ENCODE measurements at regions not wholly inside any gene's neighbourhood (a gene's known extent, or its start where the extent isn't known, plus 50 kb on each side); places are given as distances from the start of the nearest gene placed in this dataset.

DNA sequence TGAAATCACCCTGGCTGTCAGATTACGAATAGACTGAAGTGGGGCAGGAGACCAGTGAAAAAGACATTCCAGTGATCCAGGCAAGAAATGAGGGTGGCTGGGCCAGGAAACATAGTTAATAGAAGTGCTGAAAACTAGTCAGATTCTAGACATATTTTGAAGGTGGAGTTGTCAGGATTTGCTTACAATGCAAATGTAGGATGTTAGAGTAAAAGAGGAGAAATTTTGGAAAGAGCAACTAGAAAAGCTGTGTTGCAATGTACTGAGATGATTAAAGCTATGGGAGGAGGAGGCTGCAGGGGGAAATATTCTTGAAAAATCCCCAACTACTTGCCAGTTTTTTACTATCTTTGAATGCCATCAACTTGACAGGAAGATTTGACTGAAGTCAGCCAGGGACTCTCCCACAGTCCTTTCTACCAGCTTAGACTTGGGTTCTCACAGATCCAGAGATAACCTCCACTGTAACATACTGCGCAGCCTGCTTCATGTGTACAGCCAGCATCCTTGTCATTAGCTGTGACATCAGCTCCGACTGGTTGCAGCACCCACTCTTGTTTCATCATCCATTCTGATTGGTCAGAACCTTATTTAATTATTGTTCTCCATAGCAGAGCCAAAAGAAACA is 109.7 kb downstream of the TSEN15 start (continued):
- TF ChIP-seq BACH2 (CRISPR knock-in tag; IDR thresholded peaks at IDR 0.05; ENCODE audit: borderline replicate concordance), result no peak
- no peak for TF ChIP-seq ZNF70 (CRISPR knock-in tag; IDR thresholded peaks at IDR 0.05)
- TF ChIP-seq ZC3H10 (CRISPR knock-in tag; IDR thresholded peaks at IDR 0.05), result no peak
- no peak for TF ChIP-seq SNAI2 (CRISPR knock-in tag; IDR thresholded peaks at IDR 0.05)

DNA sequence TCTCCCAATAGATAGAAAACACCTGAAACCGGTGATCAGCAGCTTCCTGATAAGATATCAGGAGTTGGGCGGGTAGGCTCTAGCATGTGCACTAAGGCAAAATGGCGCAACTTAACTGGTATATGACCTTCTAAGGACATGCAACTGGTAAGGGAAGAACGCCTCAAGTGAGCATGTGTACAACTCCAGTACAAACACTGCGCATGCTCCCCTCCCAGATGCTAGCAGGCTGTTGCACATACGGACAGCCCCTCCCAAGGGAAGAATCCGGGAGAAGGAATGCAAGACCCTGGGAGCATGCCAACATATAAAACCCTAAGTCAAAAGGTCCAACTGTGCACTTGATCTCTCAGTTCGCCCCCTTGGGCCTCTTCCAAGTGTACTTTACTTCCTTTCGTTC is 110.8 kb downstream of the TSEN15 start:
- ATAC-seq, result no peak
- TF ChIP-seq CSDC2 (CRISPR knock-in tag; IDR thresholded peaks at IDR 0.05) (no peak), ZNF565 (CRISPR knock-in tag; conservative IDR thresholded peaks at IDR 0.05; ENCODE audit: low read depth) (no peak), TCF4 (CRISPR knock-in tag; IDR thresholded peaks at IDR 0.05; ENCODE audit: borderline replicate concordance) (no peak), ZFP30 (CRISPR knock-in tag; IDR thresholded peaks at IDR 0.05) (no peak), TOX (CRISPR knock-in tag; IDR thresholded peaks at IDR 0.05; ENCODE audit: borderline replicate concordance) (no peak), TSHZ2 (CRISPR knock-in tag; IDR thresholded peaks at IDR 0.05) (no peak), PPARA (CRISPR knock-in tag; IDR thresholded peaks at IDR 0.05; ENCODE audit: borderline replicate concordance) (no peak), RARB (CRISPR knock-in tag; IDR thresholded peaks at IDR 0.05) (no peak), OSR1 (CRISPR knock-in tag; IDR thresholded peaks at IDR 0.05) (no peak), ESRRG (CRISPR knock-in tag; IDR thresholded peaks at IDR 0.05) (no peak), ZFP3 (CRISPR knock-in tag; IDR thresholded peaks at IDR 0.05) (no peak), POU6F1 (CRISPR knock-in tag; IDR thresholded peaks at IDR 0.05; ENCODE audit: borderline replicate concordance, low read depth) (no peak), ZNF8 (CRISPR knock-in tag; IDR thresholded peaks at IDR 0.05) (no peak), PATZ1 (CRISPR knock-in tag; IDR thresholded peaks at IDR 0.05; ENCODE audit: borderline replicate concordance) (no peak), GLIS3 (CRISPR knock-in tag; IDR thresholded peaks at IDR 0.05) (no peak), SNAI2 (CRISPR knock-in tag; IDR thresholded peaks at IDR 0.05) (no peak), ZNF70 (CRISPR knock-in tag; IDR thresholded peaks at IDR 0.05) (no peak), ISL1 (CRISPR knock-in tag; IDR thresholded peaks at IDR 0.05) (no peak)
- TF ChIP-seq, protein P1, sequence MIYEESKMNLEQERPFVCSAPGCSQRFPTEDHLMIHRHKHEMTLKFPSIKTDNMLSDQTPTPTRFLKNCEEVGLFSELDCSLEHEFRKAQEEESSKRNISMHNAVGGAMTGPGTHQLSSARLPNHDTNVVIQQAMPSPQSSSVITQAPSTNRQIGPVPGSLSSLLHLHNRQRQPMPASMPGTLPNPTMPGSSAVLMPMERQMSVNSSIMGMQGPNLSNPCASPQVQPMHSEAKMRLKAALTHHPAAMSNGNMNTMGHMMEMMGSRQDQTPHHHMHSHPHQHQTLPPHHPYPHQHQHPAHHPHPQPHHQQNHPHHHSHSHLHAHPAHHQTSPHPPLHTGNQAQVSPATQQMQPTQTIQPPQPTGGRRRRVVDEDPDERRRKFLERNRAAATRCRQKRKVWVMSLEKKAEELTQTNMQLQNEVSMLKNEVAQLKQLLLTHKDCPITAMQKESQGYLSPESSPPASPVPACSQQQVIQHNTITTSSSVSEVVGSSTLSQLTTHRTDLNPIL (CRISPR knock-in tag; IDR thresholded peaks at IDR 0.05; ENCODE audit: low read depth), result no peak

DNA sequence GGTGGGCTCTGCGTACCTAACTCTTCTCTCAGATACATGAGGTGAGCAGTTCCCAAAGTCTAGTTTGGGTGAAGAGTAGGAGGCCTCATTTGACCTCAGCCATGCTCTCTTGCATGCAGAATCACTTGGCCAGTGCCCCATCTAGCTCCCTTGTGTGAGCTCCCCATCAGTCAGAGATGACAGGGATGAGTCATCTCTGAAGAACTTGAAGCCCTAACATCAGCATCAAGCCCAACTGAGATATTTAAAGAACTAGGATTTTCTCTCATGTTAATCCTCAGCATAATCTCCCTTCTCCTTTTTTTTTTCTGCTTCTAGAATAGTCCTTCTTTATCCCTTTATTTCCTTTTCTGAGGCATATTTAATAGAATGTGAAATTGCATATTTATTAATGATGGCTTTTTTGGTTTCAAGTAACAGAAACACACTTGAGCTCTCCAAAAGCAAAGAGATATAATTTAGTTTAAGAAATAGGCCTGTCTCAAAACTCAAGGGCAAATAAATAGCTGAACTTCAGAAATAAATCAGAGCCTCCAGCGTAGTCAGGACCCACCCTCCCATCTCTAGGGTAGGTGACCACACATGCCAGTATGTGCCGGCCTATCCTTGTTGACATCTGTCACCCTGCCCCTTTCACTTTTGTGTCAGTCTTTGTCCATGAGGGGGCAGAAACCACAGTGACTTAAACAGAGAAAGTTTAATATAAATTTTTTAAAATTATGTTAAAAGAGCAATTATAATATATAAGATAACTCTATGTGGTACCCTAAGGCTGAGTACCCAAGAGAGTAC is 112.3 kb downstream of the TSEN15 start:
- peak; percentile 70 for ATAC-seq
- TF ChIP-seq PATZ1 (CRISPR knock-in tag; IDR thresholded peaks at IDR 0.05; ENCODE audit: borderline replicate concordance) (no peak), GLIS3 (CRISPR knock-in tag; IDR thresholded peaks at IDR 0.05) (no peak), ZC3H10 (CRISPR knock-in tag; IDR thresholded peaks at IDR 0.05) (no peak), TOX (CRISPR knock-in tag; IDR thresholded peaks at IDR 0.05; ENCODE audit: borderline replicate concordance) (no peak), SNAI2 (CRISPR knock-in tag; IDR thresholded peaks at IDR 0.05) (no peak), TSHZ2 (CRISPR knock-in tag; IDR thresholded peaks at IDR 0.05) (no peak), ZNF70 (CRISPR knock-in tag; IDR thresholded peaks at IDR 0.05) (no peak), ISL1 (CRISPR knock-in tag; IDR thresholded peaks at IDR 0.05) (no peak), ZNF8 (CRISPR knock-in tag; IDR thresholded peaks at IDR 0.05) (no peak), OSR1 (CRISPR knock-in tag; IDR thresholded peaks at IDR 0.05) (no peak), CSDC2 (CRISPR knock-in tag; IDR thresholded peaks at IDR 0.05) (no peak), ESRRG (CRISPR knock-in tag; IDR thresholded peaks at IDR 0.05) (no peak), ZFP30 (CRISPR knock-in tag; IDR thresholded peaks at IDR 0.05) (no peak)
- TF ChIP-seq, protein P1 (CRISPR knock-in tag; IDR thresholded peaks at IDR 0.05; ENCODE audit: low read depth), result no peak

Data from SK-N-SH treated with all-trans-retinoic acid at 6 μM for 48 hours (cell line).